SHP77 (cell line): ENCODE measurements at regions not wholly inside any gene's neighbourhood (a gene's known extent, or its start where the extent isn't known, plus 50 kb on each side); places are given as distances from the start of the nearest gene placed in this dataset.
"Not testable (repeated sequence)": the region's sequence is repeated elsewhere in the genome, so short reads cannot be mapped to it uniquely, and the experiment has no call there.

Experiments
- DNase-seq, 2 experiments: peaks; one replicate each; lab custom pipeline; 2025; lab: John Stamatoyannopoulos, UW

GRCh38 chr1:209173796-209174195 is 409.7 kb upstream of the CAMK1G start:
- DNase-seq: not testable (repeated sequence)

- no peak for DNase-seq
Measured at GRCh38 chr1:209176866-209177430, 406.6 kb upstream of the CAMK1G start.

- DNase-seq: no peak
Measured at GRCh38 chr1:209183195-209183594, 400.3 kb upstream of the CAMK1G start.

GRCh38 chr1:209187589-209187988 is 395.9 kb upstream of the CAMK1G start:
- DNase-seq: no peak

- DNase-seq: peak; percentile 65 to 69
Measured at GRCh38 chr1:209190591-209191261, 392.8 kb upstream of the CAMK1G start.

- no peak for DNase-seq
Measured at GRCh38 chr1:209191262-209191634, 392.3 kb upstream of the CAMK1G start.

- no peak for DNase-seq
Measured at GRCh38 chr1:209196140-209196539, 387.4 kb upstream of the CAMK1G start.

GRCh38 chr1:209198961-209199750 is 384.4 kb upstream of the CAMK1G start:
- no peak for DNase-seq

- DNase-seq: peak; percentile 37 to 65
Measured at GRCh38 chr1:209199822-209200221, 383.7 kb upstream of the CAMK1G start.

- not testable (repeated sequence) for DNase-seq
Measured at GRCh38 chr1:209202321-209202720, 381.2 kb upstream of the CAMK1G start.

- DNase-seq: peak; percentile 21 to 29
Measured at GRCh38 chr1:209202830-209203532, 380.5 kb upstream of the CAMK1G start.

GRCh38 chr1:209203533-209203895 is 380.0 kb upstream of the CAMK1G start:
- DNase-seq: no peak

- no peak for DNase-seq
Measured at GRCh38 chr1:209205039-209205438, 378.5 kb upstream of the CAMK1G start.

GRCh38 chr1:209207126-209207700 is 376.3 kb upstream of the CAMK1G start:
- DNase-seq: no peak

GRCh38 chr1:209207701-209208286 is 375.7 kb upstream of the CAMK1G start:
- peak; percentile 61 to 80 for DNase-seq

- no peak for DNase-seq
Measured at GRCh38 chr1:209208648-209209047, 374.9 kb upstream of the CAMK1G start.

GRCh38 chr1:209213989-209214388 is 369.5 kb upstream of the CAMK1G start:
- no peak for DNase-seq

GRCh38 chr1:209215826-209216225 is 367.7 kb upstream of the CAMK1G start:
- no peak for DNase-seq

GRCh38 chr1:209218113-209218512 is 365.4 kb upstream of the CAMK1G start:
- no peak for DNase-seq

GRCh38 chr1:209218981-209219380 is 364.5 kb upstream of the CAMK1G start:
- no peak for DNase-seq

GRCh38 chr1:209219791-209220524 is 363.6 kb upstream of the CAMK1G start:
- no peak for DNase-seq
